ENCODE measurements at regions not wholly inside any gene's neighbourhood (a gene's known extent, or its start where the extent isn't known, plus 50 kb on each side); places are given as distances from the start of the nearest gene placed in this dataset.

DNA sequence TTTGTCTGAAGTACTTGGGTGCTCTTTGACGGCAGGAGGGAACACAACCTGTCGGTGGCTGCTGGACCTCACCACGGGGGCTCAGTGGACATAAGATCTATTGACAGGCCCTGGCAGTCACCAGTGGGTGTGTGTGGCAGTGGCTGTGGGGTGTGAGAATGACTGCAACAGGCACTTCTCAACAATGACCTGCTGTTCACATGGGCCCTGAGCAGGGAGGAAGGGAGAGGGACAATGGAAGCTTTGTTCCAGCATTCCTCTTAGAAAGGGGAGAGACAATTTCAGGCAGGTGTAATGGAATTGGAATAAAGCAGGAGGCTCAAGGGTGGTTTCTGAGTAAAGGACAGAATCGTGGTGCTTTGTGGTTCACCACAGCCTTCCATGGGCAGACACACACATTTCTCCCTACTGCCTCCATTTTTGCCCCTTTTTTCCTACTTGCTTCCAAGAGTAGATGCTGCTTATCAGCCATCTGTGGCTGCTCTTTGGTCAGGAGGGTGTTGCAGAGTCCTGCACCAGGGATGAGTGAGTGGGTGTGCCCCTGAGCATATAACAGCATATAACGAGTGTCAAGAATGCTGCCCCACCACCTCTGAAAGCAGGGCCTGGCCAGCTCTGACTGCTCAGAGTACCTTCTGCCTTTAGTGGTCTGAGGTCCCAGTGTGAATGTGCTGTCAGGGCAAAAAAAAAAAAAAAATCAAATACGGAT, 267.7 kb downstream of the RASSF9 start:
- WGBS, result 72% methylated on average over 6 of the region's 6 CpGs
- Histone ChIP-seq H3K9me3 (no peaks in the 10 kb centered on the region), H3K4me1 (no peaks in the 10 kb centered on the region), H3K27ac (replicated peaks in 1 of 4) (no peak overlapping the region), H3K4me3 (no peak overlapping the region), H3K27me3 (no peaks in the 10 kb centered on the region), H3K36me3 (no peaks in the 10 kb centered on the region)
- intact Hi-C loops (cut with DNase I), result no loop called here
- no peak for TF ChIP-seq POLR2A (IDR thresholded peaks at IDR 0.05; ENCODE audit: low read depth)
- no peak for TF ChIP-seq EP300 (IDR thresholded peaks at IDR 0.05)
- TF ChIP-seq, protein P1, sequence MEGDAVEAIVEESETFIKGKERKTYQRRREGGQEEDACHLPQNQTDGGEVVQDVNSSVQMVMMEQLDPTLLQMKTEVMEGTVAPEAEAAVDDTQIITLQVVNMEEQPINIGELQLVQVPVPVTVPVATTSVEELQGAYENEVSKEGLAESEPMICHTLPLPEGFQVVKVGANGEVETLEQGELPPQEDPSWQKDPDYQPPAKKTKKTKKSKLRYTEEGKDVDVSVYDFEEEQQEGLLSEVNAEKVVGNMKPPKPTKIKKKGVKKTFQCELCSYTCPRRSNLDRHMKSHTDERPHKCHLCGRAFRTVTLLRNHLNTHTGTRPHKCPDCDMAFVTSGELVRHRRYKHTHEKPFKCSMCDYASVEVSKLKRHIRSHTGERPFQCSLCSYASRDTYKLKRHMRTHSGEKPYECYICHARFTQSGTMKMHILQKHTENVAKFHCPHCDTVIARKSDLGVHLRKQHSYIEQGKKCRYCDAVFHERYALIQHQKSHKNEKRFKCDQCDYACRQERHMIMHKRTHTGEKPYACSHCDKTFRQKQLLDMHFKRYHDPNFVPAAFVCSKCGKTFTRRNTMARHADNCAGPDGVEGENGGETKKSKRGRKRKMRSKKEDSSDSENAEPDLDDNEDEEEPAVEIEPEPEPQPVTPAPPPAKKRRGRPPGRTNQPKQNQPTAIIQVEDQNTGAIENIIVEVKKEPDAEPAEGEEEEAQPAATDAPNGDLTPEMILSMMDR (IDR thresholded peaks at IDR 0.05), result no peak
- TF ChIP-seq POLR2AphosphoS5 (IDR thresholded peaks at IDR 0.05), result no peak
- peak; percentile 91 for DNase-seq (ENCODE audit: extremely low spot score)

DNA sequence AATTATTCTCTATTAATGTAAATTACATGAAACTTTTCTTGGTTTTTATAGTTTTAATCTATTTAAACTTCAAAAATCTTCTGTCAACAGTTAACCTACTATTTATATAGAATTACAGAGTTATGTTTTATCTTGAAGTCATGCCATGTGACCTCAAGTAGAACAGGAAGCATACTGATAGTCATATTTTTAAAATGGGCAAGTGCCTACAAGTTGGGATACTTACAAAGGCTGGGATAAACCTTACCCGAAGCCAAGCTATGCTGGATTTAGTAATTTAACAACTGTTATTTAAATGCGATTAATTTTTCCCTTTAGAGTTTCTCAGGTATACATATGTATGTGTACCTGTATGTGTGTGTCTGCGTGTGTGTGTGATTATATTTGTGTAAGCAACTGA, 266.9 kb downstream of the RASSF9 start:
- Histone ChIP-seq H3K4me3 (no peak overlapping the region), H3K27ac (replicated peaks in 1 of 4) (no peak overlapping the region), H3K27me3 (no peaks in the 10 kb centered on the region), H3K36me3 (no peaks in the 10 kb centered on the region), H3K9me3 (no peaks in the 10 kb centered on the region), H3K4me1 (no peaks in the 10 kb centered on the region)
- DNase-seq (ENCODE audit: extremely low spot score), result no peak
- WGBS, result 91% methylated on average over 3 of the region's 3 CpGs
- intact Hi-C loops (cut with DNase I), result no loop called here
- TF ChIP-seq EP300 (IDR thresholded peaks at IDR 0.05) (no peak), POLR2A (IDR thresholded peaks at IDR 0.05; ENCODE audit: low read depth) (no peak), POLR2AphosphoS5 (IDR thresholded peaks at IDR 0.05) (no peak)
- TF ChIP-seq, protein P1 (IDR thresholded peaks at IDR 0.05), result no peak

DNA sequence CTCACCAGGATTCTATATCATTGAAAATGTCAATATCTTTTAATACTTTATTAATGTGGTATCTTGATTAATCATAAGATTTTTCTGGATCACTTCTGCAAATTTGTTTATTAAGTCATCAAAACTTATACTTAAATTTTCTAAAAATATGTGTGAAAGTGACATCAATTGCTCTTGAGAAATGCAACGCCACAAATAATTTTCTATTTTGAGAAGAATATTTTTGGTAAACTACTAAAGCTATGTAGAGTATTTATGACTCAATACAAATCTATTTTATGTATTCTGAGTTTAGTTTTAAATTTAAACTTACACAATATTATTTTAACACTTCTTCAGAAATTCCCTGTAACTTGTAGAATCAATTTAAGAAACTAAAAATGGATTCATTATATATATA, 263.3 kb downstream of the RASSF9 start:
- intact Hi-C loops (cut with DNase I), result no loop called here
- Histone ChIP-seq H3K27me3 (no peaks in the 10 kb centered on the region), H3K4me1 (no peaks in the 10 kb centered on the region), H3K9me3 (no peaks in the 10 kb centered on the region), H3K4me3 (no peak overlapping the region), H3K27ac (replicated peaks in 1 of 4) (no peak overlapping the region), H3K36me3 (no peaks in the 10 kb centered on the region)
- DNase-seq (ENCODE audit: extremely low spot score), result no peak
- TF ChIP-seq, protein P1 (IDR thresholded peaks at IDR 0.05), result no peak
- TF ChIP-seq EP300 (IDR thresholded peaks at IDR 0.05) (no peak), POLR2AphosphoS5 (IDR thresholded peaks at IDR 0.05) (no peak), POLR2A (IDR thresholded peaks at IDR 0.05; ENCODE audit: low read depth) (no peak)
- 80% methylated on average over 1 of the region's 1 CpG for WGBS

DNA sequence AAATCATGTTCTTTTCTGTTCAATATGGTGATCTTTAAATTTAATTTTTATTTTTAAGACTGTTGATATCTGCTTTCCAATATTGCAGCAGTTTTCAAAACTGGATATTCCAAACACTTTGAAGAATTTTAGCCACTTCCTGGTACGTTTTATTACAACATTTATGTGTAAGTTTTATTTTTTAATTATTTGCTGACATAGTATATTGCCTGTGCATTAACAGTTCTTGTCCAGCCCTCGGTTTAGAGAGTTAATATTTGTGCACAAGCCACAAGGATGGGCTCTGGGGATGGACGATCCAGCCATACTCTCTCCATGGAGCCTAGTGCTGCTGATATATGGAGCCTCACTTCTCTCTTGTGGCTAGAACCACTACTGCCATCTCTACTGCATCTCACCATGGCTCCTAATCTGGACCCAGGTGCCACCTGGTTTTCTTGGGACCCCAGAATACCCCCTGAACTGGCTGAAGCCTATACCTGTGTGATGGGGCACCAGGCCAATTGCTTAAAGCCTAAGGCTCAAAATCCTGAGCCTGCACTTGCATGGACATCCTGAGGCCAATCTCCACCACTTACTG, 262.5 kb downstream of the RASSF9 start:
- no peaks in the 10 kb centered on the region for H3K27me3 ChIP-seq
- 81% methylated on average over 3 of the region's 3 CpGs for WGBS
- intact Hi-C loops (cut with DNase I), result no loop called here
- H3K36me3 ChIP-seq, result no peaks in the 10 kb centered on the region
- no peaks in the 10 kb centered on the region for H3K9me3 ChIP-seq
- H3K27ac ChIP-seq (replicated peaks in 1 of 4), result no peak overlapping the region
- H3K4me1 ChIP-seq, result no peaks in the 10 kb centered on the region
- no peak overlapping the region for H3K4me3 ChIP-seq
- TF ChIP-seq POLR2AphosphoS5 (IDR thresholded peaks at IDR 0.05) (no peak), EP300 (IDR thresholded peaks at IDR 0.05) (no peak), POLR2A (IDR thresholded peaks at IDR 0.05; ENCODE audit: low read depth) (no peak)
- DNase-seq (ENCODE audit: extremely low spot score), result peak; percentile 91

DNA sequence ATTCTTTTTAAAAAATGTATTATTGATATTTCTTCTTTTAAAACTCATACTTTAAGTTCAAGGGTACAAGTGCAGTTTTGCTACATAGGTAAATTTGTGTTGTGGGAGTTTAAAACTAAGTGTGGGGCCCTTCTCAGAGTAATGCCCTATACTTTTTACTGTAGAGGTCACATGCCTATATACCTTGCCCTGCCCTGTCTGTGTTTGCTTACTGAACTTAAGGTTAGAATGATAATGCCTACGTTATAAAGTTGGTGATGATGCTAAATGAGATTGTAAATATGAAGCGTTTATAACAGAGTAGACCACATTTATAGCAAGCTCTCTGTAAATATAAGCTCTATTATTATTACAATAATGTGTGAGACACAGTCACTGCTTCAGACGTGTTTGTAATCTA, 261.9 kb downstream of the RASSF9 start:
- Histone ChIP-seq H3K36me3 (no peaks in the 10 kb centered on the region), H3K9me3 (no peaks in the 10 kb centered on the region), H3K4me1 (no peaks in the 10 kb centered on the region), H3K27ac (replicated peaks in 1 of 4) (no peak overlapping the region), H3K4me3 (no peak overlapping the region), H3K27me3 (no peaks in the 10 kb centered on the region)
- TF ChIP-seq POLR2A (IDR thresholded peaks at IDR 0.05; ENCODE audit: low read depth), result no peak
- TF ChIP-seq EP300 (IDR thresholded peaks at IDR 0.05), result no peak
- TF ChIP-seq POLR2AphosphoS5 (IDR thresholded peaks at IDR 0.05), result no peak
- TF ChIP-seq, protein P1 (IDR thresholded peaks at IDR 0.05), result no peak
- no peak for DNase-seq (ENCODE audit: extremely low spot score)
- intact Hi-C loops (cut with DNase I), result no loop called here
- 79% methylated on average over 3 of the region's 3 CpGs for WGBS

Data from esophagus muscularis mucosa (tissue), 4 donors.